ENCODE measurements at regions not wholly inside any gene's neighbourhood (a gene's known extent, or its start where the extent isn't known, plus 50 kb on each side); places are given as distances from the start of the nearest gene placed in this dataset.
A peak's percentile ranks its signal among the peaks of the same experiment; 100 is the strongest.

DNA sequence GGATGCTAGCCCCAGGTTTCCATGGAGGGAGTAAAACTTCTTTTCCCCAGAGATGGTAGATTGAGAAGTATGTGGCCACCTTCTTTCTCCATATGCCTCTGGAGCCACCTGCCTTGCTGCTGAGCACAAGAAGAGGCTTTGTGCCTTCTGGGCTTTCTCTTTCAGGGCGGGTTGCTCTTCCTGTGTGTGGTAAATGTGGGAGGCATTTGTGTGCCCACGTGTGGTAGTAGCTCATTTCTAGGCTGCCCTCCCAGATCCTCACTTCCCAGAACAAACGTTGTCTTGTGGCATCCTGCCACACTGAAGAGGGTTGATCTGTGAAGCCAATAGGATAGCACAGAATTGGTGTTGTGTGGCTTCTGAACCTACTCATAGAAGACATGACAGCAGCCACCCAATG lies 342.0 kb upstream of the PODXL start:
- Mint-ChIP-seq H3K9me3 (peaks cover 10% of the 10 kb centered on the region), H3K27me3 (ENCODE audit: low read depth) (peaks cover 34% of the 10 kb centered on the region), H3K27ac (no peak overlapping the region), H3K4me1 (peaks cover 26% of the 10 kb centered on the region), H3K36me3 (ENCODE audit: low read depth) (no peaks in the 10 kb centered on the region), H3K4me3 (no peak overlapping the region)
- TF ChIP-seq, protein P1, sequence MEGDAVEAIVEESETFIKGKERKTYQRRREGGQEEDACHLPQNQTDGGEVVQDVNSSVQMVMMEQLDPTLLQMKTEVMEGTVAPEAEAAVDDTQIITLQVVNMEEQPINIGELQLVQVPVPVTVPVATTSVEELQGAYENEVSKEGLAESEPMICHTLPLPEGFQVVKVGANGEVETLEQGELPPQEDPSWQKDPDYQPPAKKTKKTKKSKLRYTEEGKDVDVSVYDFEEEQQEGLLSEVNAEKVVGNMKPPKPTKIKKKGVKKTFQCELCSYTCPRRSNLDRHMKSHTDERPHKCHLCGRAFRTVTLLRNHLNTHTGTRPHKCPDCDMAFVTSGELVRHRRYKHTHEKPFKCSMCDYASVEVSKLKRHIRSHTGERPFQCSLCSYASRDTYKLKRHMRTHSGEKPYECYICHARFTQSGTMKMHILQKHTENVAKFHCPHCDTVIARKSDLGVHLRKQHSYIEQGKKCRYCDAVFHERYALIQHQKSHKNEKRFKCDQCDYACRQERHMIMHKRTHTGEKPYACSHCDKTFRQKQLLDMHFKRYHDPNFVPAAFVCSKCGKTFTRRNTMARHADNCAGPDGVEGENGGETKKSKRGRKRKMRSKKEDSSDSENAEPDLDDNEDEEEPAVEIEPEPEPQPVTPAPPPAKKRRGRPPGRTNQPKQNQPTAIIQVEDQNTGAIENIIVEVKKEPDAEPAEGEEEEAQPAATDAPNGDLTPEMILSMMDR (IDR thresholded peaks at IDR 0.05; ENCODE audit: unreplicated experiment in 3 of 3) = no peak

DNA sequence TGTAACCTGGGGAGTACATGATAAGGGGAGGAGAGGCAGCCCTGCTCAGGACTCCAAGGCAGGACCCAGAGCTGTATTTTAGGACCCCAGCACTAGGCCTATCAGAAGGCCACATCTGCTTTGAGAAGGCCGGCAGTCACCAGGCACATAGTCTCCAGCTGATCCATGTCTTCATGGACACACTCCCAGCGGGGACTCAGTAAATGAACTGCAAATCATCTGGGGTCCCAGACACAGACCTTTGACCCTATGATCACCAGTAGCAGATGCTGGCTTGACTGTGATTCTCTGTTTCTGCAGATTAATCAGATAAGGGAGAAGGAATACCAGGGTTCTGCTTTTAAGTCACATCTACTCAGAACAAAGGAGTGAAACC lies 341.4 kb upstream of the PODXL start:
- peaks cover 10% of the 10 kb centered on the region for H3K9me3 Mint-ChIP-seq
- no peaks in the 10 kb centered on the region for H3K36me3 Mint-ChIP-seq (ENCODE audit: low read depth)
- peak overlapping the region in 2 of 3 experiments; percentile 29 to 73 for H3K27ac Mint-ChIP-seq
- H3K4me3 Mint-ChIP-seq = no peak overlapping the region
- H3K4me1 Mint-ChIP-seq = peaks cover 26% of the 10 kb centered on the region
- TF ChIP-seq, protein P1 (IDR thresholded peaks at IDR 0.05; ENCODE audit: unreplicated experiment in 3 of 3) = no peak
- H3K27me3 Mint-ChIP-seq (ENCODE audit: low read depth) = peaks cover 34% of the 10 kb centered on the region

GRCh38 chr7:131897016-131897789 lies 340.8 kb upstream of the PODXL start:
- peaks cover 8% of the 10 kb centered on the region for H3K9me3 Mint-ChIP-seq
- H3K36me3 Mint-ChIP-seq (ENCODE audit: low read depth) = no peaks in the 10 kb centered on the region
- H3K27me3 Mint-ChIP-seq (ENCODE audit: low read depth) = peaks cover 31% of the 10 kb centered on the region
- TF ChIP-seq, protein P1 (IDR thresholded peaks at IDR 0.05; ENCODE audit: unreplicated experiment in 3 of 3) = no peak
- peaks cover 26% of the 10 kb centered on the region for H3K4me1 Mint-ChIP-seq
- H3K27ac Mint-ChIP-seq = peak overlapping the region; percentile 29 to 73 (median 45)
- H3K4me3 Mint-ChIP-seq = peak overlapping the region in 1 of 3 experiments; percentile 51

GRCh38 chr7:131896165-131896863 lies 339.9 kb upstream of the PODXL start:
- no peaks in the 10 kb centered on the region for H3K36me3 Mint-ChIP-seq (ENCODE audit: low read depth)
- H3K27ac Mint-ChIP-seq = peak overlapping the region; percentile 19 to 45 (median 29)
- H3K27me3 Mint-ChIP-seq (ENCODE audit: low read depth) = peaks cover 28% of the 10 kb centered on the region
- H3K9me3 Mint-ChIP-seq = peaks cover 3% of the 10 kb centered on the region
- no peak overlapping the region for H3K4me3 Mint-ChIP-seq
- TF ChIP-seq, protein P1 (IDR thresholded peaks at IDR 0.05; ENCODE audit: unreplicated experiment in 3 of 3) = no peak
- H3K4me1 Mint-ChIP-seq = peaks cover 26% of the 10 kb centered on the region

GRCh38 chr7:131895541-131896164 lies 339.2 kb upstream of the PODXL start:
- Mint-ChIP-seq H3K4me3 (no peak overlapping the region), H3K4me1 (peaks cover 26% of the 10 kb centered on the region)

More at GRCh38 chr7:131895541-131896164, 339.2 kb upstream of the PODXL start:
- Mint-ChIP-seq H3K27me3 (ENCODE audit: low read depth) (peaks cover 23% of the 10 kb centered on the region), H3K27ac (peak overlapping the region in 2 of 3 experiments; percentile 32 to 45), H3K9me3 (no peaks in the 10 kb centered on the region), H3K36me3 (ENCODE audit: low read depth) (no peaks in the 10 kb centered on the region)
- TF ChIP-seq, protein P1 (IDR thresholded peaks at IDR 0.05; ENCODE audit: unreplicated experiment in 3 of 3) = no peak

Data from nephron (organoid).